GM12873 (cell line): ENCODE measurements at regions not wholly inside any gene's neighbourhood (a gene's known extent, or its start where the extent isn't known, plus 50 kb on each side); places are given as distances from the start of the nearest gene placed in this dataset.

ENCODE experiments used
- TF ChIP-seq, protein P1 (sequence below): IDR thresholded peaks from 2 replicates; pipeline ENCODE4 v1.5.1; 2012; ENCODE audit warnings: low read depth, mild to moderate bottlenecking, moderate library complexity, low read length, control low read depth; ENCODE audit not compliant: insufficient read depth; ENCODE audit errors: missing control alignments

DNA sequence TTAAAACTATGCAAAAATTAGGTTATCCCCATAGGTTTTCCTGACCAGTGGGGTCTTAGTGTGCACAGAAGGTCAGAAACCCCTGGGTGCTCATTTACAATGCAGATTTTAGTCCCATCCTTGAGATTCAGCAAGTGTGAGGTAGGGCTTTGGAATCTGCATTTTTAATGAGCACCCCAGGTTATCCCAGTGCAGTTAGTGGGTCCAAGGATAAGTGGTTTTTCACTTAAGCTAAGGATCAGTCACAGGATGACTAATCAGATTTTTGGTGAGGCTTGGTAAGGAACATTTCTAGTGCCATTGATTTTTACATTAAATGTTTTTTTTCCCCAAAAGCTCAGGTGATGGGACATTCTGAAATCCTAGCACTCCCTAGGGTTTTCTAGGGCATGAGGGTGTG is 50.7 kb upstream of the MGAT5 start:
- TF ChIP-seq, protein P1, sequence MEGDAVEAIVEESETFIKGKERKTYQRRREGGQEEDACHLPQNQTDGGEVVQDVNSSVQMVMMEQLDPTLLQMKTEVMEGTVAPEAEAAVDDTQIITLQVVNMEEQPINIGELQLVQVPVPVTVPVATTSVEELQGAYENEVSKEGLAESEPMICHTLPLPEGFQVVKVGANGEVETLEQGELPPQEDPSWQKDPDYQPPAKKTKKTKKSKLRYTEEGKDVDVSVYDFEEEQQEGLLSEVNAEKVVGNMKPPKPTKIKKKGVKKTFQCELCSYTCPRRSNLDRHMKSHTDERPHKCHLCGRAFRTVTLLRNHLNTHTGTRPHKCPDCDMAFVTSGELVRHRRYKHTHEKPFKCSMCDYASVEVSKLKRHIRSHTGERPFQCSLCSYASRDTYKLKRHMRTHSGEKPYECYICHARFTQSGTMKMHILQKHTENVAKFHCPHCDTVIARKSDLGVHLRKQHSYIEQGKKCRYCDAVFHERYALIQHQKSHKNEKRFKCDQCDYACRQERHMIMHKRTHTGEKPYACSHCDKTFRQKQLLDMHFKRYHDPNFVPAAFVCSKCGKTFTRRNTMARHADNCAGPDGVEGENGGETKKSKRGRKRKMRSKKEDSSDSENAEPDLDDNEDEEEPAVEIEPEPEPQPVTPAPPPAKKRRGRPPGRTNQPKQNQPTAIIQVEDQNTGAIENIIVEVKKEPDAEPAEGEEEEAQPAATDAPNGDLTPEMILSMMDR: no peak
